K562 (cell line): ENCODE measurements at regions not wholly inside any gene's neighbourhood (a gene's known extent, or its start where the extent isn't known, plus 50 kb on each side); places are given as distances from the start of the nearest gene placed in this dataset.

ENCODE experiments used
- GTF2E2 ChIP-seq: fragments of 200-800 bp; sonication (Bioruptor generic); IDR thresholded peaks from 2 replicates; pipeline ENCODE4 v1.6.1; 2016; ENCODE audit warnings: missing genetic modification characterization, missing compliant biosample characterization
- MIER1 ChIP-seq: fragments of 450-650 bp; IDR thresholded peaks from 2 replicates; pipeline ENCODE4 v1.6.1; 2016; ENCODE audit warnings: antibody characterized with exemption, mild to moderate bottlenecking, low read depth
- NFXL1 ChIP-seq: fragments of 450-650 bp; formaldehyde crosslinking; IDR thresholded peaks from 2 replicates; pipeline ENCODE4 v1.4.0; 2021; ENCODE audit warnings: mild to moderate bottlenecking
- PTBP1 ChIP-seq: fragments of 200-400 bp; formaldehyde crosslinking; IDR thresholded peaks from 2 replicates; pipeline ENCODE4 v1.6.1; 2017; ENCODE audit warnings: low read depth, low read length
- RAD21 ChIP-seq, 2 experiments: fragments of 250-450 bp in 1 of 2; fragments of 450-650 bp in 1 of 2; sonication (Bioruptor Pico) in 1 of 2; formaldehyde crosslinking in 1 of 2; IDR thresholded peaks in 1 of 2; conservative IDR thresholded peaks in 1 of 2; 2 replicates each; pipeline versions ENCODE4 v1.4.0 to v1.8.0; 2020 to 2022; ENCODE audit warnings: mild to moderate bottlenecking in 2 of 2, moderate library complexity in 1 of 2
- RBM25 ChIP-seq: fragments of 200-400 bp; formaldehyde crosslinking; IDR thresholded peaks from 2 replicates; pipeline ENCODE4 v1.6.1; 2018; ENCODE audit warnings: low read length, low read depth, moderate library complexity; ENCODE audit not compliant: severe bottlenecking
- ZBED1 ChIP-seq: IDR thresholded peaks from 2 replicates; pipeline ENCODE4 v1.6.1; 2014
- ZBTB9 ChIP-seq: fragments of 450-650 bp; formaldehyde crosslinking; IDR thresholded peaks from 2 replicates; pipeline ENCODE4 v1.4.0; 2020; ENCODE audit warnings: mild to moderate bottlenecking, moderate library complexity
- ZNF354B ChIP-seq: fragments of 250-450 bp; sonication (Bioruptor Pico); IDR thresholded peaks from 2 replicates; pipeline ENCODE4 v1.4.0; 2020
- ZNF740 ChIP-seq, 3 experiments: fragments of 200-800 bp in 1 of 3; sonication (Bioruptor generic) in 1 of 3; sonication (generic) in 1 of 3; formaldehyde crosslinking in 1 of 3; IDR thresholded peaks; 2 replicates each; pipeline versions ENCODE4 v1.6.1 to v1.8.0; 2016 to 2022; ENCODE audit warnings: mild to moderate bottlenecking in 2 of 3, missing compliant biosample characterization in 2 of 3, missing genetic modification characterization in 2 of 3, missing genetic modification reagents in 1 of 3
- TF ChIP-seq, protein P1 (sequence below): fragments of 450-650 bp; IDR thresholded peaks from 2 replicates; pipeline ENCODE4 v1.6.1; 2016; ENCODE audit warnings: mild to moderate bottlenecking, moderate library complexity
- TF ChIP-seq, protein P2 (sequence below): fragments of 450-650 bp; IDR thresholded peaks from 2 replicates; pipeline ENCODE4 v1.6.1; 2018; ENCODE audit warnings: mild to moderate bottlenecking, low read depth; ENCODE audit not compliant: partially characterized antibody

- TF ChIP-seq, protein P1, sequence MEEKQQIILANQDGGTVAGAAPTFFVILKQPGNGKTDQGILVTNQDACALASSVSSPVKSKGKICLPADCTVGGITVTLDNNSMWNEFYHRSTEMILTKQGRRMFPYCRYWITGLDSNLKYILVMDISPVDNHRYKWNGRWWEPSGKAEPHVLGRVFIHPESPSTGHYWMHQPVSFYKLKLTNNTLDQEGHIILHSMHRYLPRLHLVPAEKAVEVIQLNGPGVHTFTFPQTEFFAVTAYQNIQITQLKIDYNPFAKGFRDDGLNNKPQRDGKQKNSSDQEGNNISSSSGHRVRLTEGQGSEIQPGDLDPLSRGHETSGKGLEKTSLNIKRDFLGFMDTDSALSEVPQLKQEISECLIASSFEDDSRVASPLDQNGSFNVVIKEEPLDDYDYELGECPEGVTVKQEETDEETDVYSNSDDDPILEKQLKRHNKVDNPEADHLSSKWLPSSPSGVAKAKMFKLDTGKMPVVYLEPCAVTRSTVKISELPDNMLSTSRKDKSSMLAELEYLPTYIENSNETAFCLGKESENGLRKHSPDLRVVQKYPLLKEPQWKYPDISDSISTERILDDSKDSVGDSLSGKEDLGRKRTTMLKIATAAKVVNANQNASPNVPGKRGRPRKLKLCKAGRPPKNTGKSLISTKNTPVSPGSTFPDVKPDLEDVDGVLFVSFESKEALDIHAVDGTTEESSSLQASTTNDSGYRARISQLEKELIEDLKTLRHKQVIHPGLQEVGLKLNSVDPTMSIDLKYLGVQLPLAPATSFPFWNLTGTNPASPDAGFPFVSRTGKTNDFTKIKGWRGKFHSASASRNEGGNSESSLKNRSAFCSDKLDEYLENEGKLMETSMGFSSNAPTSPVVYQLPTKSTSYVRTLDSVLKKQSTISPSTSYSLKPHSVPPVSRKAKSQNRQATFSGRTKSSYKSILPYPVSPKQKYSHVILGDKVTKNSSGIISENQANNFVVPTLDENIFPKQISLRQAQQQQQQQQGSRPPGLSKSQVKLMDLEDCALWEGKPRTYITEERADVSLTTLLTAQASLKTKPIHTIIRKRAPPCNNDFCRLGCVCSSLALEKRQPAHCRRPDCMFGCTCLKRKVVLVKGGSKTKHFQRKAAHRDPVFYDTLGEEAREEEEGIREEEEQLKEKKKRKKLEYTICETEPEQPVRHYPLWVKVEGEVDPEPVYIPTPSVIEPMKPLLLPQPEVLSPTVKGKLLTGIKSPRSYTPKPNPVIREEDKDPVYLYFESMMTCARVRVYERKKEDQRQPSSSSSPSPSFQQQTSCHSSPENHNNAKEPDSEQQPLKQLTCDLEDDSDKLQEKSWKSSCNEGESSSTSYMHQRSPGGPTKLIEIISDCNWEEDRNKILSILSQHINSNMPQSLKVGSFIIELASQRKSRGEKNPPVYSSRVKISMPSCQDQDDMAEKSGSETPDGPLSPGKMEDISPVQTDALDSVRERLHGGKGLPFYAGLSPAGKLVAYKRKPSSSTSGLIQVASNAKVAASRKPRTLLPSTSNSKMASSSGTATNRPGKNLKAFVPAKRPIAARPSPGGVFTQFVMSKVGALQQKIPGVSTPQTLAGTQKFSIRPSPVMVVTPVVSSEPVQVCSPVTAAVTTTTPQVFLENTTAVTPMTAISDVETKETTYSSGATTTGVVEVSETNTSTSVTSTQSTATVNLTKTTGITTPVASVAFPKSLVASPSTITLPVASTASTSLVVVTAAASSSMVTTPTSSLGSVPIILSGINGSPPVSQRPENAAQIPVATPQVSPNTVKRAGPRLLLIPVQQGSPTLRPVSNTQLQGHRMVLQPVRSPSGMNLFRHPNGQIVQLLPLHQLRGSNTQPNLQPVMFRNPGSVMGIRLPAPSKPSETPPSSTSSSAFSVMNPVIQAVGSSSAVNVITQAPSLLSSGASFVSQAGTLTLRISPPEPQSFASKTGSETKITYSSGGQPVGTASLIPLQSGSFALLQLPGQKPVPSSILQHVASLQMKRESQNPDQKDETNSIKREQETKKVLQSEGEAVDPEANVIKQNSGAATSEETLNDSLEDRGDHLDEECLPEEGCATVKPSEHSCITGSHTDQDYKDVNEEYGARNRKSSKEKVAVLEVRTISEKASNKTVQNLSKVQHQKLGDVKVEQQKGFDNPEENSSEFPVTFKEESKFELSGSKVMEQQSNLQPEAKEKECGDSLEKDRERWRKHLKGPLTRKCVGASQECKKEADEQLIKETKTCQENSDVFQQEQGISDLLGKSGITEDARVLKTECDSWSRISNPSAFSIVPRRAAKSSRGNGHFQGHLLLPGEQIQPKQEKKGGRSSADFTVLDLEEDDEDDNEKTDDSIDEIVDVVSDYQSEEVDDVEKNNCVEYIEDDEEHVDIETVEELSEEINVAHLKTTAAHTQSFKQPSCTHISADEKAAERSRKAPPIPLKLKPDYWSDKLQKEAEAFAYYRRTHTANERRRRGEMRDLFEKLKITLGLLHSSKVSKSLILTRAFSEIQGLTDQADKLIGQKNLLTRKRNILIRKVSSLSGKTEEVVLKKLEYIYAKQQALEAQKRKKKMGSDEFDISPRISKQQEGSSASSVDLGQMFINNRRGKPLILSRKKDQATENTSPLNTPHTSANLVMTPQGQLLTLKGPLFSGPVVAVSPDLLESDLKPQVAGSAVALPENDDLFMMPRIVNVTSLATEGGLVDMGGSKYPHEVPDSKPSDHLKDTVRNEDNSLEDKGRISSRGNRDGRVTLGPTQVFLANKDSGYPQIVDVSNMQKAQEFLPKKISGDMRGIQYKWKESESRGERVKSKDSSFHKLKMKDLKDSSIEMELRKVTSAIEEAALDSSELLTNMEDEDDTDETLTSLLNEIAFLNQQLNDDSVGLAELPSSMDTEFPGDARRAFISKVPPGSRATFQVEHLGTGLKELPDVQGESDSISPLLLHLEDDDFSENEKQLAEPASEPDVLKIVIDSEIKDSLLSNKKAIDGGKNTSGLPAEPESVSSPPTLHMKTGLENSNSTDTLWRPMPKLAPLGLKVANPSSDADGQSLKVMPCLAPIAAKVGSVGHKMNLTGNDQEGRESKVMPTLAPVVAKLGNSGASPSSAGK, result no peak
- TF ChIP-seq GTF2E2 (tag) (0 out of 2 replicates have a peak, but pooled peaks have one; percentile 41), MIER1 (peak; percentile 95), RBM25 (peak; percentile 95), PTBP1 (peak; percentile 92), ZNF740 (CRISPR knock-in tag; IDR thresholded peaks at IDR 0.05) (no peak), ZNF740 (tag; IDR thresholded peaks at IDR 0.05) (0 out of 4 replicates have a peak, but pooled peaks of 1 of the 2 experiments have one; percentile 42), NFXL1 (CRISPR knock-in tag) (0 out of 2 replicates have a peak, but pooled peaks have one; percentile 54), ZBED1 (no peak), ZBTB9 (CRISPR knock-in tag) (0 out of 2 replicates have a peak, but pooled peaks have one; percentile 41), RAD21 (CRISPR knock-in tag; conservative IDR thresholded peaks at IDR 0.05 in 1 of 2, IDR thresholded peaks at IDR 0.05 in 1 of 2) (0 out of 4 replicates have a peak, but pooled peaks of 1 of the 2 experiments have one; percentile 5), ZNF354B (0 out of 2 replicates have a peak, but pooled peaks have one; percentile 7)
- TF ChIP-seq, protein P2, sequence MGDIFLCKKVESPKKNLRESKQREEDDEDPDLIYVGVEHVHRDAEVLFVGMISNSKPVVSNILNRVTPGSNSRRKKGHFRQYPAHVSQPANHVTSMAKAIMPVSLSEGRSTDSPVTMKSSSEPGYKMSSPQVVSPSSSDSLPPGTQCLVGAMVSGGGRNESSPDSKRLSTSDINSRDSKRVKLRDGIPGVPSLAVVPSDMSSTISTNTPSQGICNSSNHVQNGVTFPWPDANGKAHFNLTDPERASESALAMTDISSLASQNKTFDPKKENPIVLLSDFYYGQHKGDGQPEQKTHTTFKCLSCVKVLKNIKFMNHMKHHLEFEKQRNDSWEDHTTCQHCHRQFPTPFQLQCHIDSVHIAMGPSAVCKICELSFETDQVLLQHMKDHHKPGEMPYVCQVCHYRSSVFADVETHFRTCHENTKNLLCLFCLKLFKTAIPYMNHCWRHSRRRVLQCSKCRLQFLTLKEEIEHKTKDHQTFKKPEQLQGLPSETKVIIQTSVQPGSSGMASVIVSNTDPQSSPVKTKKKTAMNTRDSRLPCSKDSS, result no peak
Measured at GRCh38 chr18:1463981-1464380, 559.3 kb downstream of the ADCYAP1 start (continued).
